GM12878 (cell line): ENCODE measurements at regions not wholly inside any gene's neighbourhood (a gene's known extent, or its start where the extent isn't known, plus 50 kb on each side); places are given as distances from the start of the nearest gene placed in this dataset.

Experiments used
- CTCF ChIP-seq, 3 experiments: IDR thresholded peaks in 2 of 3; conservative IDR thresholded peaks in 1 of 3; 2 replicates each; pipeline ENCODE4 v1.5.1; 2011; ENCODE audit warnings: low read depth in 3 of 3, low read length in 3 of 3, mild to moderate bottlenecking in 3 of 3, control low read depth in 2 of 3, moderate library complexity in 2 of 3, inconsistent platforms in 1 of 3, mixed read lengths in 1 of 3; ENCODE audit not compliant: control insufficient read depth in 2 of 3, insufficient read depth in 1 of 3; ENCODE audit errors: extremely low read depth in 1 of 3
- NFIC ChIP-seq: IDR thresholded peaks from 2 replicates; pipeline ENCODE4 v1.6.1; 2012; ENCODE audit warnings: low read depth, mild to moderate bottlenecking, inconsistent platforms, low read length, moderate library complexity
- NKRF ChIP-seq: fragments of 450-650 bp; conservative IDR thresholded peaks from 2 replicates; pipeline ENCODE4 v1.6.1; 2017; ENCODE audit warnings: mild to moderate bottlenecking, moderate library complexity
- POLR2A ChIP-seq: IDR thresholded peaks from 2 replicates; pipeline ENCODE4 v1.6.1; 2011; ENCODE audit warnings: low read depth, mild to moderate bottlenecking, low read length
- REST ChIP-seq: IDR thresholded peaks from 2 replicates; pipeline ENCODE4 v1.6.1; 2012; ENCODE audit warnings: mild to moderate bottlenecking, low read depth, low read length

GRCh38 chr2:225738735-225739134 lies 339.2 kb downstream of the NYAP2 start:
- TF ChIP-seq CTCF (IDR thresholded peaks at IDR 0.05 in 2 of 3, conservative IDR thresholded peaks at IDR 0.05 in 1 of 3; ENCODE audit: control insufficient read depth in 2 of 3, extremely low read depth in 1 of 3, insufficient read depth in 1 of 3, low read depth in 3 of 3, low read length in 3 of 3): no peak
- TF ChIP-seq NKRF: no peak
- TF ChIP-seq REST: no peak
- no peak for TF ChIP-seq POLR2A
- TF ChIP-seq NFIC: no peak
